GM12874 (cell line): ENCODE measurements at regions not wholly inside any gene's neighbourhood (a gene's known extent, or its start where the extent isn't known, plus 50 kb on each side); places are given as distances from the start of the nearest gene placed in this dataset.

Experiments used
- CTCF ChIP-seq: IDR thresholded peaks from 2 replicates; pipeline ENCODE4 v1.5.1; 2011; ENCODE audit warnings: low read depth, mild to moderate bottlenecking, control low read depth, low read length, moderate library complexity; ENCODE audit not compliant: insufficient read depth

DNA sequence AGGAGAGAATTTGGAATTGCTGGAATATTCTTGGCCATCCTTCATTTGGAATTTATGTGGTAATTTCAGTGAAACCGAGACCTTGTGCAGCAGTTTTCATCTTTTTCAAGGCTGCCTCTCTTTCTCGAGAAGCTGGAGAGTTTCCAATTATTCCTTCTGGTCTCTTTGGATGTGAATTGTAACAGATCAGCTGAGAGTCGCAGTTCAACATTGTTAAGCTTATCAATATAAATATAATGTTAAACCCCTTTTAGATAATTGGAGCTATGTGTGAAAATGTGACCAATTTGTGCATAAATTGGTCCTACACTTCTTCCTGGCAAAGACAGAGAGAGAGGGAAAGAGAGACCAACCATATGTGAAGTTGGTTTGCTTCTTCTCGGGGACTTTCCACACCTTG, 425.6 kb downstream of the TSHZ3 start:
- TF ChIP-seq CTCF: no peak

DNA sequence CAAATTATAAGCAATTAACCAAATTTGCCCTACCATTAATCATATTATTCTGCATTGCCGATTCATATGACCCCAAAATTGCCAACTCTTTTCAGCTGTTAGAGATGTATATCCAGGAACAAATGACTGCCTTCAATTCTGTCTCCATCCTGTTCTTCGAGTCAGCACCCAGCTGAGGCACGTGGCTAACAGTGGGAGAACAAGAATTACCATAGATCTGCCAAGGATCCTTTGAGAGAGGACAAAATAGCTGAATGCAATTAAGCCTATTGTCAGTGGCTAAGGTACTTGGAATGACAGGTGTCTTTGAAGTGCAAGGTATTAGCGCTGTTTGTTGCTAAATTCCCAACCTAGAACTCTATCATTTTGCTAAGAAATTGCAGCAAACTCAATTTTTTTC, 426.1 kb downstream of the TSHZ3 start:
- TF ChIP-seq CTCF: no peak

GRCh38 chr19:30920222-30920621, 429.0 kb downstream of the TSHZ3 start:
- no peak for TF ChIP-seq CTCF

- no peak for TF ChIP-seq CTCF
Observed at GRCh38 chr19:30919737-30920136, 429.5 kb downstream of the TSHZ3 start.

GRCh38 chr19:30916238-30916637, 433.0 kb downstream of the TSHZ3 start:
- TF ChIP-seq CTCF: no peak

- no peak for TF ChIP-seq CTCF
Observed at GRCh38 chr19:30911491-30911890, 437.7 kb downstream of the TSHZ3 start.

- no peak for TF ChIP-seq CTCF
Observed at GRCh38 chr19:30910485-30911240, 438.6 kb downstream of the TSHZ3 start.
